ENCODE measurements at regions not wholly inside any gene's neighbourhood (a gene's known extent, or its start where the extent isn't known, plus 50 kb on each side); places are given as distances from the start of the nearest gene placed in this dataset.
"Not testable (repeated sequence)": the region's sequence is repeated elsewhere in the genome, so short reads cannot be mapped to it uniquely, and the experiment has no call there.

DNA sequence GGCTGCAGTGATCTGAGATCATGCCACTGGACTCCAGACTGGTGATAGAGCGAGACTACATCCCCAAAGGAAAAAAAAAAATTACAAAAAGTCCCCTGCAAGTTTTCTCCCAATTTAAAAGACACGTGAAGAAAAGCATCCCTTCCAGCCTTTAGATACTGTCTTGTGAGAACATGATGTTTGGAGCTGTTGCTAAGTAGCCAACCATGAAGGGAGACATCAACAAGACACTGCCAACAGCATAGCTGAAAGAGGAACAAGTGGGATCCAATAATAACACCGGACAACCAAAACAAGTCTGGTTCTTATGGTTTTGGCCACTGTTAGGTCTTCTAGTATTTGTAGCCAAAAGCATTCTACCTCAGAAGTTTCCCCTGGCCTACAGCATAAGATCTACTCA is 118.9 kb upstream of the CCDC180 start:
- H3K27me3 ChIP-seq: no peaks in the 10 kb centered on the region
- intact Hi-C loops (cut with DNase I): no loop called here
- no peak overlapping the region for H3K4me3 ChIP-seq
- TF ChIP-seq, protein P1, sequence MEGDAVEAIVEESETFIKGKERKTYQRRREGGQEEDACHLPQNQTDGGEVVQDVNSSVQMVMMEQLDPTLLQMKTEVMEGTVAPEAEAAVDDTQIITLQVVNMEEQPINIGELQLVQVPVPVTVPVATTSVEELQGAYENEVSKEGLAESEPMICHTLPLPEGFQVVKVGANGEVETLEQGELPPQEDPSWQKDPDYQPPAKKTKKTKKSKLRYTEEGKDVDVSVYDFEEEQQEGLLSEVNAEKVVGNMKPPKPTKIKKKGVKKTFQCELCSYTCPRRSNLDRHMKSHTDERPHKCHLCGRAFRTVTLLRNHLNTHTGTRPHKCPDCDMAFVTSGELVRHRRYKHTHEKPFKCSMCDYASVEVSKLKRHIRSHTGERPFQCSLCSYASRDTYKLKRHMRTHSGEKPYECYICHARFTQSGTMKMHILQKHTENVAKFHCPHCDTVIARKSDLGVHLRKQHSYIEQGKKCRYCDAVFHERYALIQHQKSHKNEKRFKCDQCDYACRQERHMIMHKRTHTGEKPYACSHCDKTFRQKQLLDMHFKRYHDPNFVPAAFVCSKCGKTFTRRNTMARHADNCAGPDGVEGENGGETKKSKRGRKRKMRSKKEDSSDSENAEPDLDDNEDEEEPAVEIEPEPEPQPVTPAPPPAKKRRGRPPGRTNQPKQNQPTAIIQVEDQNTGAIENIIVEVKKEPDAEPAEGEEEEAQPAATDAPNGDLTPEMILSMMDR (IDR thresholded peaks at IDR 0.05): no peak
- DNase-seq (ENCODE audit: low spot score in 2 of 2): no peak
- H3K36me3 ChIP-seq: no peaks in the 10 kb centered on the region
- H3K27ac ChIP-seq: no peak overlapping the region
- no peaks in the 10 kb centered on the region for H3K4me1 ChIP-seq
- no peaks in the 10 kb centered on the region for H3K9me3 ChIP-seq

DNA sequence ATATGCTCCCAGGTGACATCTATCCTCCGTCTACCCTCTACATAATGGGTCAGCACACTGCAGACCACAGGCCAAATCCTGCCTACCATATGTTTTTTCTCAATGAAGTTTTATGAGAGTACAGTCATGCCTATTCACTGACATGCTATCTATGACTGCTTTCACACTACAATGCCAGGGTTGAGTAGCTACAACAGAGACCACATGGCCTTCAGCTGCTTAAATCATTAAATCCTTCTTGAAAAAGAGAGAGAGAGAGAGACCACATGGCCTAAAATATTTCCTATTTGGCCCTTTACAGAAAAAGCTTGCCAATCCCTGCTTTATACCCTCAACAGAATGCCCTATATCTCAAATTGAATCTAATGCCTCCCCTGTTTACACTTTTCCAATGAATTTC is 119.8 kb upstream of the CCDC180 start:
- H3K9me3 ChIP-seq: not testable (repeated sequence)

DNA sequence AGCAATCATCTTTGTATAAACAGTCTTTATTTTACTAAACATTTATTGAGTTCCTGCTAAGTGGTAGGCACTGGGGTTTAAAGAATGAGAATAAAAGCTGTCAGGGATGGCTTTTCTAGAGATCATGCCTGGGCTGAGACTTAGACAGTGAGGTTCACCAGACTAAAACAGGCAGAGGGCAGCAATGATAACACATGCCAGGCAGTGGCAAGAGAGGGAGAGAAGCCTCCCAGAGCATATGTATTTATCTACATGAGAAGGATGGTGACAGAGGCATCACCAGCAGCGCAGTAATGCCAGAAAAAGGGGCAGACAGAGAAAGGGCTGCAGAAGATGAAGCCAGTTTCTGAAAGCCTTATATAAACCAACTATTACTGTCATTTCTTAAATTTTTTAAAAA is 121.0 kb upstream of the CCDC180 start:
- Histone ChIP-seq H3K27ac (no peak overlapping the region), H3K4me3 (no peak overlapping the region), H3K27me3 (no peaks in the 10 kb centered on the region), H3K4me1 (no peaks in the 10 kb centered on the region), H3K36me3 (no peaks in the 10 kb centered on the region), H3K9me3 (no peaks in the 10 kb centered on the region)
- TF ChIP-seq, protein P1 (IDR thresholded peaks at IDR 0.05): no peak
- intact Hi-C loops (cut with DNase I): no loop called here
- no peak for DNase-seq (ENCODE audit: low spot score in 2 of 2)

More for the DNA sequence above, 119.8 kb upstream of the CCDC180 start:
- H3K4me3 ChIP-seq; intact Hi-C loops (cut with DNase I); H3K36me3 ChIP-seq; H3K4me1 ChIP-seq; DNase-seq (ENCODE audit: low spot score in 2 of 2); H3K27me3 ChIP-seq; H3K27ac ChIP-seq: not testable (repeated sequence)

GRCh38 chr9:97182532-97182931 is 124.9 kb upstream of the CCDC180 start:
- H3K4me3 ChIP-seq; DNase-seq (ENCODE audit: low spot score in 2 of 2); H3K4me1 ChIP-seq; intact Hi-C loops (cut with DNase I); H3K36me3 ChIP-seq; H3K9me3 ChIP-seq; H3K27me3 ChIP-seq; H3K27ac ChIP-seq: not testable (repeated sequence)

DNA sequence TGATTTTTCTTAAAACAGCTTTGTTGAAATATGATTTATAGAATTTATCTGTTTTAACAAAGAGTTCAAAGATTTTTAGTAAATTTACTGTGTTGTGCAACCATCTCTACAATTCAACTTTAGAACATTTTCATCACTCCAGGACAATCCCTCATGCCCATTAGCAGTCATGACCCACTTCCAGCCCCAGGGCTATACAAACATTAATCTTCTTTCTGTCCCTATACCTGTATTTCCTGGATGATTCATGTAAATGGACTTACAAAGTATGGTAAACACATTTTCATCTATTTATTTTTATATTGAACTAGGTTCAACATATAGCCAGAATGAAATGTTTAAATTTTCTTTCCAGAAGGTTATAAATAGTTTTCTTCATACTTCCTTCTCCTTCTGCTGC is 127.8 kb upstream of the CCDC180 start:
- TF ChIP-seq, protein P1 (IDR thresholded peaks at IDR 0.05): no peak
- Histone ChIP-seq H3K36me3 (no peaks in the 10 kb centered on the region), H3K27me3 (no peaks in the 10 kb centered on the region), H3K9me3 (no peaks in the 10 kb centered on the region), H3K4me1 (no peaks in the 10 kb centered on the region), H3K27ac (no peak overlapping the region), H3K4me3 (no peak overlapping the region)
- intact Hi-C loops (cut with DNase I): no loop called here
- DNase-seq (ENCODE audit: low spot score in 2 of 2): no peak

- DNase-seq (ENCODE audit: low spot score in 2 of 2): no peak
- intact Hi-C loops (cut with DNase I): no loop called here
Observed at GRCh38 chr9:97176206-97176605, 131.3 kb upstream of the CCDC180 start.

GRCh38 chr9:97168174-97168573 is 129.2 kb upstream of the CTSV start:
- H3K36me3 ChIP-seq; H3K27me3 ChIP-seq; DNase-seq (ENCODE audit: low spot score in 2 of 2); intact Hi-C loops (cut with DNase I); H3K4me1 ChIP-seq; H3K9me3 ChIP-seq; H3K4me3 ChIP-seq; H3K27ac ChIP-seq: not testable (repeated sequence)

More at GRCh38 chr9:97176206-97176605, 131.3 kb upstream of the CCDC180 start:
- TF ChIP-seq, protein P1 (IDR thresholded peaks at IDR 0.05): no peak
- Histone ChIP-seq H3K36me3 (no peaks in the 10 kb centered on the region), H3K9me3 (no peaks in the 10 kb centered on the region), H3K27ac (no peak overlapping the region), H3K4me1 (no peaks in the 10 kb centered on the region), H3K27me3 (no peaks in the 10 kb centered on the region), H3K4me3 (no peak overlapping the region)

DNA sequence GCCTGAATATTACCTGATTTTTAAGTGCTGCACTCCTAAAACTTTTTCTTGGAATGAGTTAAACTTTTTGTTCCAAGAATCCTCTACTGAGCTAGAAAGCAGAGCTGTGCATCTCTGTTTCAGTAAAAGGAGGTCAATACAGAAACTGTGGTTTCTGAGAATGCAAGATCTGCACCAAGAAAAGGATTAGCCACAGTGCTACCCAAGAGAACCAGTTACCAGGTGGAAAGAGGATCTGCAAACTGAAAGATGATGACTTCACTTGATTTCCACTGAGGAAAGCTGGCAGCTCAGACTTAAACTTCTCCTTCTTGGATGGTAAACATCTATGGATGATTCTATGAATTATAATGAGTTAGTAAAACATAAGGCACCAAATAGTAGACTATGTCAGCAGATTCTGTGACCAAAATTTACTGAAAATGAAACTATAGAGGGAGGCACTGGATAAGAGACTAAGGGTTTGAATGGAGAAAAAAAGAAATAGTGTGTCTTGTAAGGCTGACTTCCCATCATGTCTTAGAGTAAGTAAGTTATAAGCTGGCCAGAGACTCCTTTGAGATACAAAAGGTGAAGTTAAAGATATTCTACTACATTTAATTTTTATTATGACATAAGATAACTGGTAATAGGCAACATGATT is 127.7 kb upstream of the CTSV start:
- intact Hi-C loops (cut with DNase I); H3K4me1 ChIP-seq; H3K27ac ChIP-seq; DNase-seq (ENCODE audit: low spot score in 2 of 2); H3K9me3 ChIP-seq; H3K4me3 ChIP-seq; H3K27me3 ChIP-seq; H3K36me3 ChIP-seq: not testable (repeated sequence)

All from ascending aorta (tissue), 2 donors.